Activated CD4-positive, alpha-beta T cell treated with anti-CD3 and anti-CD28 coated beads for 4 hours (primary cell): ENCODE measurements at regions not wholly inside any gene's neighbourhood (a gene's known extent, or its start where the extent isn't known, plus 50 kb on each side); places are given as distances from the start of the nearest gene placed in this dataset.

Experiments
- DNase-seq, 2 donors: peaks; one replicate each; pipeline ENCODE4 v3.0.0-alpha.2; 2020

DNA sequence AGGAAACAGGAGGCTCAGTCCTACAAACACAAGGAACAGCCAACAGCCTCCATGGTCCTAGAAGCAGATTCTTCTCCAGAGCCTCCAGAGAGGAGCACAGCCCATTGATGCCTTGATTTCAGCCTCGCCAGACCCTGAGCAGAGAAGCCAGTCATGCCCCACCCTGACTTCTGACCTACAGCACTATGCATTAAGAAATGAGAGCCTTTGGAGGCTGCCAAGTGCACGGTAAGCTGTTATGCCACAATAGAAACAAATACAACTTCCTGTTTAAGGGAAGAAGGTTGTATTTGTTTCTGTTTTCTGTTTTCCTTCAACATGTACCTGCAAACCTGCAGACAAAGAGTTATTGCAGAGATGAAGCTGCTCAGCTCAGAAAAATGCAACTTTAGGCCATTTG is 181.3 kb upstream of the AGAP1 start:
- DNase-seq: no peak

DNA sequence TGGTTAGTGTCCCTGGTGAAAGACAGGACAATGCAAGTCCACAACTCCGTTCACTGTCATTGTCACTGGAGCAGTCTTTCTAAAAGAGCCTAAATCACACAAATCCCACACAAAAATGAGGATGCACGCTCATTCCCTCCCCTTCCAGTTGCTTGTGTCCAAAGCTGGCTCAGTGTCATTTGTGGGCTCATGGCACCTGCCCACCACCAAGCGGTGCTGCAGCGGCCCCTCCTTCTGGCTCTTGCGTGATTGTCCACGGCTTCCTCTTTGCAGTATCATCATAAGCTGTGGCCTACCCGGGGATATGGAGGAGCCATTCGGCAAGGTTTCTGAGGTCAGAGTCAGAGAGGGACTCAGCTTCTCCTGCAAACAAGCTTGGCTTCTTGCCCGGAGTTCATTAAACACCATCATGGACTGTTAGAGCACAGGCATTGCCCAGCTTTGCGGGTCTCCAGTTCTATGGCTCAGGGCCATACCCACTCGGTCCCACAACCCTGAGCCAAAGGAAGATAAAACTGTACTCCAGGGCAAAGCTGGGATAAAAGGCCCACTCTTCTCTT is 179.4 kb upstream of the AGAP1 start:
- no peak for DNase-seq

DNA sequence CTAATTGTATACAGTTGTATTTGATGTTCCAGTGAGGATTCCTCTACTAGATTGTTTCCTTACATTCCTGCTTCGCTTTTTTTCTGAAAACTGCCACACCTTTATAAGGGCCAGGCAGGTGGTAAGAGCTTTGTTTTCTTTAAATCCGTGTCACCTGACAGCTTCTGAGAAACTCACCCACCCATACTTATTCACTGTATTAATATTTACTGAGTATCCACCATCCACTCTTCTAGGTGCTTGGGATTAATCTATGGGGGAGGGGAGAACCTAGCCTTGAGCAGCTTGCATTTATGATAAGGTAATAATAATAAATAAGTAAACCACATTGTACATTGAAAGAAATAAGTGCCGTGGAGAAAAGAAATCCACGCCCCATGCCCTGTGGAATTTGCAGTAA is 174.7 kb upstream of the AGAP1 start:
- DNase-seq: no peak

GRCh38 chr2:235320326-235320725 is 173.5 kb upstream of the AGAP1 start:
- no peak for DNase-seq

DNA sequence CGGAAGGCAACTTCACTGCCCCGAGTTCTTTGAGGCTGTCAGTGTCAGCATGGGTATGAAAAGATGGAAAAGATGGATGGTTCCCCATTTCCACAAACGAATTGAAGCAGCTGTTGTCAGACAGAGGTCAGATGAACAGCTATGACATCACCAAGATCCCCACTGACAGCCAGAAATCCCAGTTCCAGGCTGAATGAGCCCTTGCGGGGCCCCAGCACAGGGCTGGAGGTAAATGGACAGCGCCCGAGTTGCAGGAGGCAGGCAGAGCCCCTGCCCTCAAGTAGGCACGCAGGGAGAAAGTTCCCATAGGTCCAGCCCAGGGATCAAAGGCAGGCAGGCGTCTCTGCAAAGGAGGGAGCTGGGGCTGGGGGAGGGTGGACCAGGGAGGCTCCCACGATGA is 169.5 kb upstream of the AGAP1 start:
- no peak for DNase-seq

DNA sequence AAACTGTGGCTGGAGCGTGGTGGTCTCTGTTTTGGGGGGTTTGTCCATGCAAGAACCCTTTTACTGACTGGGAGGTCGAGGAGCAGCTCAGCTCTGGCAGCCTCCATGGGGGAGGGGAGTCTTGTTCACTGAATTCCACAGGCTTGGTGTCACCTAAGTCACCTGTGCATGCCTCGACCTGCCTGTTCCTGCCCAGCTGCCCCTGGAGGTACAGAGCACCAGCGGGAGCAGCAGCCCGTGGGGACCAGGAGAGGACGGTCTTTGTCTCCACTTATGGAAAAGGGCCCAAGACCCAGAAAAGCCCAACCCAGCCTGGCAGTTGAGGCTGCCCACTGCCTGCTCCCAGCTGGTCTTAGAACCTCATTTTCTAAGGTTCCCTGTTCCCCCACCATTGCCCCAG is 168.7 kb upstream of the AGAP1 start:
- no peak for DNase-seq

GRCh38 chr2:235328991-235329390 is 164.9 kb upstream of the AGAP1 start:
- DNase-seq: no peak

DNA sequence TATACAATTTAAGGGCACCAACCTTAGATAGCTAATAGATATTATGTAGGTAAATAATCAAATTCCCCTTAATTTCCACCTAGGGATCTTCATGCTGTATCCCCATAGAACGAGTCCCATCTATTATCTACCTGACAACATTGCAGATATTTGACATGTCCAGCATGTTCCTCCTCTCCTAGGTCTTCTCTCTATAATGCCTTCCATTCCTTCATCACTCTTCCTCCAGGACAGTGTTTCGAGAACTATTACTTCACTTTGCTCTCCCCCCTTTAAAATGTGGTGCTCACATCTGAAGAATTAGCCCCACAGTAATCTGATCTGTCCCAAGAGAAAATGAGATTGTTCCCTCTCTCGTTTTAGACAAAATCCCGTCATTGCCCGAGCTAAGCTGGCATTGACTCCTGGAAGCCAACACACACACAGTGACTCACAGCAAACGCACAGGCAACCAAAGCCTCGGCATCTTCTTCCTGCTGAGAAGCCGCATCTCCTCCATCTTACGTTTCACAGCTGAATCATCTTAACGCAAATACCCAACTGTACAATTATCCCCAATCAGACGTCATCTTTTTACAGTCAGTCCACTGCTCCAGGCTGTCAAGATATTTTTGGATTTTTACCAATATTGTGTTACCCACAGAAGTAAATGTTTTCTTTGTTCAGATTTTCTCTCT is 162.9 kb upstream of the AGAP1 start:
- DNase-seq: no peak

- no peak for DNase-seq
Measured at GRCh38 chr2:235332240-235332890, 161.5 kb upstream of the AGAP1 start.

- no peak for DNase-seq
Measured at GRCh38 chr2:235333076-235333475, 160.8 kb upstream of the AGAP1 start.

- no peak for DNase-seq
Measured at GRCh38 chr2:235334179-235334578, 159.7 kb upstream of the AGAP1 start.

DNA sequence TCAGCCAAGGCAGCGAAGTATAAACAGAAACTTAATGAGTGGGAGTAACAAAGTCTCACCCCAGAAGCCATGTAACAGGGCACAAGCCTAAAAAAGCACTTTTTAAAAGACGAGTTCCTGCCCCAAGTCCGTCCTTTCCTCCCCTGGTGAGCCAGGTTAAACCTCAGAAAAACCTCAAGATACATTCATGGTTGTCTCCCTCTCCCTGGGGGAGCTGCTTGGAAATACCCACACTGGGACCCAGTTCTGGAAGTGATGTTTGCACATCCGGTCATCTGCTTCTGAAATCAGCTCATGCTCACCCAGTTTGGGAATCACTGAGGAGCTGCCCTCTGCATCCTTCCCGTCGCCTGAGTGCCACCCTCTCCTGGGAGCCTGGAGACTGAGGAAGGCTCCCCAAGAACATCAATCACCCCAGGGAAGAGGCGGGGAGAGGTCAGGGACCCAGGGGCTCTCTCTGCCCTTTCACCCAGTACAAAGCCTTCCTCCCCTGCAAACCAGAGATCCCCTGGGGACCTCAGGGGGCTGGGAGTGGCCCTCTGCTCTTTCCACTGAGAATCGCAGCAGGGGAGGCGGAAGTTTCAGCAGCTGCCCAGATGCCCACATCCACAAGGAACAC is 150.6 kb upstream of the AGAP1 start:
- DNase-seq: no peak

GRCh38 chr2:235343869-235344268 is 150.0 kb upstream of the AGAP1 start:
- DNase-seq: no peak

- no peak for DNase-seq
Measured at GRCh38 chr2:235345745-235346144, 148.1 kb upstream of the AGAP1 start.

DNA sequence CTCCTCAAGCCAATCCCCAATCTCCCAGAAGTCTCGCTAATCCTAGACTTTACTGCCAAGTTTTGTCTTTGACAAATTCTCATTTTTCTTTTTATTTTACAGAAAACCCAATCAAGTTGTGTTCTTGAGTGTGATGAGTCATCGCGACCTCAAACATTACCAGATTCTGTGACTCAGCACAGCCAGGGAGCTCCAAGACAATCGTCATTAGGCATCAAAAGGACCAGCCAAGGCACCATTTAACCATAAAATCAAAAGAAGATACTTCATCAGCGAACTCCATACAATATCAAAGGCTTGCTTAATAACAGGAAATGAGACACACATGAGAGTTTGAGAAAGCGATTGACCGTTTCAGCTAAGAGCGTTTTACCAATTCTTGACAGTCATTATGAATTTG is 146.2 kb upstream of the AGAP1 start:
- DNase-seq: no peak

DNA sequence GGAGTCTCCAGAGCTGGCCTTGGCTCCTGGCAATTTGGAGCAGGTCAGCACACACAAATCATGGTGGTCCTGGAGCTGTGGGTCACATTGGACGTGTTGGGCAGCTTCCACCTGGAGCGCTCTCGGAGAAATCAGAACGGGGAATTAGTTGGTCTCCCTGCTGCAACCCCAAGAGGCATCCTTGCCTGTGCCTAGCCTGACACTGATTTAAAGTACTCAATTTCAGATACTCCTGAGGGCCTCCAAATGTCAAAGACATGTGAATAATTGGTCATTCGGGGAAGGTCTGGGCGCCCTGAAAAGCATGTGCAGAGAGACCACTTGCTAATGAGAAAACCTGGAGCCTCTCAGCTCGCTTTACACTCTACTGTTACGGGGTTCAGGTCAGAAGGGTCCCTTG is 145.5 kb upstream of the AGAP1 start:
- no peak for DNase-seq

- no peak for DNase-seq
Measured at GRCh38 chr2:235350234-235350633, 143.6 kb upstream of the AGAP1 start.

- no peak for DNase-seq
Measured at GRCh38 chr2:235352541-235352940, 141.3 kb upstream of the AGAP1 start.

DNA sequence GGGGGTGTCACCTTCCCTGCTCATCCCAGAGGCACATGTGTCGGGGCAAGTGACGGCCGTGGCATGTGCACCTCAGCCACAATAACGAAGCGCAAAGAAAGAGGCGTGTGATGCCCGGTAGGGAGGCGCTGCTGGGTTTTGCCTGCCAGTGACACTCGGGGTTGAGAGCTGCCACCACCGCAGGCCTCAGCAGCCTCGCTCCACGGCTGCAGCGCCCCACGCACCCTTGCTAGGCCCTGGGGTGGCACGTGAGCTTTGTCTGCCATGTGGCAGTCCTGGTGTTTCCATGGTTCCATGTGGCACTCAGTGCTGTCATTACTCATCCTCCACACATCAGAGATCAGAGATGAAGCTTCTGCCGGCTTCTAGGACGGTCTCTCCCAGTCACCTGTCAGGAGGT is 136.0 kb upstream of the AGAP1 start:
- DNase-seq: no peak

DNA sequence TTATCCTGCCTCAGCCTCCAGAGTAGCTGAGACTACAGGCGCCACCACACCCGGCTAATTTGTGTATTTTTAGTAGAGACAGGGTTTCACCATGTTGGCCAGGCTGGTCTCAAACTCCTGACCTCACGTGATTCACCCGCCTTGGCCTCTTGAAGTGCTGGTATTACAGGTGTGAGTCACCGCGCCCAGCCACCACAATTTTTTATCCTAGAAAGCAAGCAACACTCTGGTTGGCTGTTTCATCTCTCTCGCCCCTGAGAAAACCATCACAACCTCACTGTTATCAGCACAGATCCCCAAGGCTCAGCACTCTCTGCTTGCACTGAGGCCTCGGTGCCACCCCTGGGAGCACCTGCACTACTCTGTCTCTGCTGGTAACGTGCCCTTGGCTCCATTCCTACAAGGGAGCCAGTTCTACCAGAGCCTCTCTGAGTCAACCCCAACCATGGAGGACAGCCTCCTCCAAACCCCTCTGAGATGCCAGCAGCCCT is 134.8 kb upstream of the AGAP1 start:
- DNase-seq: no peak

- DNase-seq: no peak
Measured at GRCh38 chr2:235360446-235360845, 133.4 kb upstream of the AGAP1 start.

GRCh38 chr2:235365743-235366142 is 128.1 kb upstream of the AGAP1 start:
- DNase-seq: no peak

DNA sequence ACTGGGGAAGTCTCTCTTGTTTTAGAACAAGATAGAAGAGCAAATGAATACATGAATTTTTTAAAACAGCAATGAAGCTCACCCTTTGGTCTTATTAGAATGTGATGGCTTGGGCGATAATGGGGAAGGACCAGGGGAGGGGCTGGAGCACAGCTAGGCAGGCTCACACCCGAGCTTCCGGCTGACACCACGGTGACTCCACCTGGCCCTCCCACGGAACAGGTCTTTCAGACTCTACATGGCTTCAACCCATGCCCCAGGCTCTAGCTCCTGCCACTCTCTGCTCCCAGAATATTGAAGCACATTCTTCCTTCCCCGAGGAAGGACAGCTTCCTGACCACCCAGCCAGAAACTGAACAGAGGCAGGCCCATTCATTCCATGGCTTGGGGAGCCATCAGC is 127.5 kb upstream of the AGAP1 start:
- DNase-seq: no peak

DNA sequence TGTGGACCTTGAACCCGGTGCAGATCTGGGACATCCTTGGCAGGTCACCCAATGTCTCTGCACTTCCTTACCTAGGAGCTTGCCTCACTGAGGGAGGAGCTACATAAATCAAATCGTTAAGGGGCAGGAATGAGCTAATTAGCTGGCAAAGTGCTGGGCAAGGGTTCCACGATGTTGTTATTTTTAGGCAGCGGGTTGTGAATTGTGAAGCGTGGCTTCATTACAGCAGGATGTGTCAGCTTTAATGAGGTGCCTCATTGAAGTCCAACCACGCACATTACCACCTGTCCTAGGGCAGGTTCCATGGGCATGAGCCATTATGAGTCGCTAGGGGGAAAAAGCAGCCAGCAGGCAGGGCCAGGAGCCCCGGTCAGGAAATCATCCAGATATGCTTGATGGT is 127.0 kb upstream of the AGAP1 start:
- no peak for DNase-seq
